Urothelium cell line (cell line): ENCODE measurements at regions not wholly inside any gene's neighbourhood (a gene's known extent, or its start where the extent isn't known, plus 50 kb on each side); places are given as distances from the start of the nearest gene placed in this dataset.
"Not testable (repeated sequence)": the region's sequence is repeated elsewhere in the genome, so short reads cannot be mapped to it uniquely, and the experiment has no call there.

Source experiments
- DNase-seq: peaks from one replicate; pipeline ENCODE4 v3.0.0; 2011; ENCODE audit warnings: low spot score, mixed read lengths
- FAIRE-seq: peaks from 2 replicates; lab custom pipeline; 2011; peaks lifted over from hg19 to GRCh38; lab: Jason Lieb, UNC

DNA sequence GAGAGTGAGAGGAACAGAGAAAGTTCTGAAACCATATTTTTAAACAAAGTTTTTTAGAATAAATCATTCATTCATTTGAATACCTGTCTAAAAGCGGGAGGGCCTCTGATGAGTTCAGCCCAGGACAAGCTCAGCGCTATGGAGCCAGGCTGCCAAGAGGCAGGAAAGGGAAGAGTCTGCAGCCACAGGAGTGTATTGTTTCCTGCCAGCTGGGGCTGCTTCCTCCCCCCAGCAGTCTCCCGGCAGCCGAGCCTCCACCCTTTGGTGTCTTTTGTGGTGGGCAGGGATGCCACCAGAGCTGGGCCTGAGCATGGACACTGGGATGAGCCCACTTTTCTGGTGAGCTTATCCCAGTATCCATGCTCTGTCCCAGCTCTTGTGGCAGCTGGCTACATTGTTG is 199.5 kb upstream of the TPRG1 start:
- no peak for DNase-seq

DNA sequence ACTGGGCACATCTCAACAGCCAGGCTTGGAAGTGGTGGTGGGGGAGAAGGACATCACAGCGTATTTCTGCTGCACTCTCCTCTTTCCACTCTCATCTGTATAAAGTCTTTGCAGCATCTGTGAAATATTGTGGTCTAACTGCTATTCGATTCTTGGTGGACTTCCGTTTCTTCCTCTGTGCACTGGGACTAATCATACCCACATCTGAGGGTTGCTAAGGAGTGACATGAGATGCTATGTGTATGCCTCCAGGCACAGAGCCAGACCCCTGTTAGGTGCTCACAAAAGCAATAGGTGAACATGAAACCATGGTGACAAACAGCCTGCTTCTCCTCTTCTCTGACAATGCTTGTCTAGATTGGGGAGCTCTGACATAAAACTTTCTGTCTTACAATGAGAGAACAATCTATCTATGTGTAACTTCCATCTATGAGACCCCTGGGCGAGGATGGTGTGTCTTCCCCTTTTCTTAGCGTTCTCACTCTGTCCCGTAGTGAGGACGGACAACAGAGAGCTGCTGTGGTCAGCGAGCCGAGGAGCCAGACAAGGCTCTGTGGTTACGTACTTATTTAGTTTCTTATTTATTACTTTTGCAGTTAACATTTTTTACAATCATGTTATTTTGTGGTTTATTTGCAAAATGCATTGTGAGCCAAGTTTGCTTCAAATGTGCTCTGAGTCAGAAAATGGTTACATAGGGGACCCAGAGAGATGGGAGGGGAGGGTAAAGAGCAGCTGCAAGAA is 196.7 kb upstream of the TPRG1 start:
- FAIRE-seq, result no peak
- peak; percentile 35 for DNase-seq

More for the DNA sequence above, 199.5 kb upstream of the TPRG1 start:
- FAIRE-seq, result no peak

DNA sequence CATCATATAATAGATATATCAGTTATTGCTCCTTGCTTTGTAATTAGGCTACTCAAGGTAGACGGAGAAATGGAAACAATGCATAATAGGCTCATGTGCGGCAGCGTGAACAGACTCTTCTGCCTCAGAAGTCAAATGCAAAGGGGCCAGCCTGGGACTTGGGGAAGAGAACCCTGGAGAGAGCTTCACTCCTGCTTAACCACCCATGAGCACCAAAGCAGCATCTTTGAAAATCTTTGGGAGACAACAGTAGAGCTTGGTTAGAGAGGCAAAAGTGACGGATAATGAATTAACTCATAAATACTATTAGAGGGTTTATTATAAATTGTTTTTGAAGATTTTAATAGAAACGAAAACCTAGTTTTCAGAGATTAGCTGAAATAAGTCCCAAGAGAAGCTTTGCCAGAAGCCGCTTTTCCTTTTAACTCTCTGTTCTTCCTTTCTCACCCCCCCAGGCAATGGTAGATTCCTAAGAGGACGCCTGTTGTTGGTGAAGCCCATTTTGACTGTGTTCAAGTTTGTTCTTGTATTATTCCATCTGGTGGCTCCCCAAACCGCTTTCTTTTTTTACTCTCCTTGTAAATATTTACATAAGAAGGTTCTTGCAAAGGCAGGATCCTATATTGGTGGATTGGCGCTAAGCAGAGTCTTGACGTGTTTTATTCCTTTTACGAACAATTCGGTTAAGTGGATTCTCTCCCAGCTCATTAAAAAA is 196.0 kb upstream of the TPRG1 start:
- no peak for DNase-seq
- FAIRE-seq, result no peak

DNA sequence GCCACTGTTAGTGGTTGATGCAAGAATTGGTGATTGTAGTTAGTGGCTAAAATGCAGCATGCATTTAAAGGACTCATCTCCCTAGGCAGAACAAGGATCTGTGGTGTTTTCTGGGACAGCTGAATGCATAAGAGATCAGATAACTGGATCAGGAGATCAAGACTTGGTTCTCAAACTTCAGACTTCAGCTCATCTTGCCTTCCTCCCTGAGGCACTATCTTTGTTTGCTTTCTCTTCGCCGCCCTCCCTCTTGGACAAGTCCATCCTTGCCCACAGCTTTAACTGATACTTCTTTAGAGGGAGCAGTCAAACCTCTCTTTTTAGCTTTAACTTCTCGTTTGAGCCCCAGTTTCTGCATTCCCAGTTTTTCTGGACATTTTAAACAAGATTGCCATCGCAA is 195.4 kb upstream of the TPRG1 start:
- DNase-seq (no peak), FAIRE-seq (no peak)

DNA sequence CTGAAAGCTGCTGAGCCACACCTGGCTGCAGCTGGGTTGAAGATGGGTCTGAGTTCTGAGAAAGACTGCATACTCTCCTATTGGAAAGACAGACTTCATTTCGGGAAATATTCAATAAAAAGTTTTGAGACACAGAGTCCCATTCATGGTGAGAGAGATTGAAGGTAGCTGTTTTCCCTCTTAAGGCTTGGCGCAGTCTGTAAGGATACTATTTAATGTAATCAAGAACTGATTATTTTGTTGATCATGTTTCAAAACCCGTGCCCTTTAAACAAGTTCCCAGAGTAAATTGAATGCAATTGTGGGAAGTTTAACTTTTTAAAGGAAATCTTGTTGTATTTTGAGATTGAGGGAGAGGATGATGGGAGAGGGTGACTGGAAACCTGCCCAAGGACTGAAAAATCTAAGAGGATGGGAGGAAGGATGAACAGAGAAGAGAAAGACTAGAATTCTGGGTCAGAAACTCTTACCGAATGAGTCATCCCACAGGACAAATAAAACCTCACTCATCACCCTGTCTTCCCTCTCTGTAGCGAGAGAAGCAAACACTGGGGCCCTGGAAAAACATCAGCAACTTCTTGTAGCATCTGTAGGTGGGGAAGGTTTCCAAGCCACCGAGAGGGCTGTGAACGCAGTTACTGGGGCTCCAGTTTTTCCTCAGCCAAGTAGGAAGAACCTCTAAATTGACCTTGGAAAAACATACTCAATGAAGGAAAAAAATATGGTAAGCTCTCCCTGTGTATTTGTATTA is 193.2 kb upstream of the TPRG1 start:
- FAIRE-seq (no peak), DNase-seq (peak; percentile 66)

DNA sequence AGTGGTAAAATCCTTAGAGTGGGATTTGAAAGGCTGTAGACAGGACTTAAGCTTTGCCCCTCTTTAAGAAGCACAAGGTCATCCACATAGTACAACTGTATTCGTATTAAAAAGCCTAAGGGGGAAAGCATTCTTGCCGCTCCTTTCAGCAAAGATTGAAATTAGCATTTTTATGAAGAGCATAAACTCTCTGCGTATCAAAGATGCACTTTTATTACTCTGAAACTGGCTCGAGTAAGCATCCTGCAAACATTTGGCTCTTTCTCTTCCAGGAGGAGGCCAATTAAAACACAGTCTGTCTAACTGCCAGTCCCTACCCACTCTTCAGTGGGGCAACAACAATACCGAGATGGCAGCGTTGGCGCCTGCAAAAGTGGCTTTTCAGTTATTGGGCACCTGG is 192.5 kb upstream of the TPRG1 start:
- FAIRE-seq, result no peak
- no peak for DNase-seq

DNA sequence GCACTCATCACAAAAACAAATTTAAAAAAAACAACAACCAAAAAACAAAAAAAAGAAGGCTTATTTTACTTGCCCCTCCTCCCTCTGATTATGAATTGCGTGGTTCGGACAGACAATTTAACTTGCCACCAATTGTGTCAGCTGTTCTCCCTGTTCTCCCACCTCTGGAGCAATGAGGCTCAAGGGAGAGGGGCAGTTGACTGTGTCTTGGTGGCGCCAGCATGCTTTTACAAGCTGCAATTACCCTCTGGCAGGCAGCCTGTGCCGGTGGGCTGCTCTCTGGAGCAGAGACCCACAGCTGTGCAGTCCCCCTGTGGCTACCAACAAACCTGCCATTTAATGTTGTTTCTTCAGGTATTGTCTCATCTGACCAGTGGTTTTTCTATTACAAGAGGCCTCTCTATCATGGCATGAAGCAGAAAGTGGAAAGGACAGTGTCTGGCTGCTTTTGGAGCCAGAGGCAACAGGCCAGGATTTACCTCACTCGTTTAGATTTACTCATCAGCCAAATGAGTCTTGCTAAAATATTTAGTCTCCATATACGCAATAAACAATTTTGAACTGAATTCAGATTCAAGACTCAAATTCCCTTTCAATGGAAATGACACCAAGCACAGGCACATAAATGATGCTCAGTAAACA is 192.0 kb upstream of the TPRG1 start:
- DNase-seq (no peak), FAIRE-seq (no peak)

DNA sequence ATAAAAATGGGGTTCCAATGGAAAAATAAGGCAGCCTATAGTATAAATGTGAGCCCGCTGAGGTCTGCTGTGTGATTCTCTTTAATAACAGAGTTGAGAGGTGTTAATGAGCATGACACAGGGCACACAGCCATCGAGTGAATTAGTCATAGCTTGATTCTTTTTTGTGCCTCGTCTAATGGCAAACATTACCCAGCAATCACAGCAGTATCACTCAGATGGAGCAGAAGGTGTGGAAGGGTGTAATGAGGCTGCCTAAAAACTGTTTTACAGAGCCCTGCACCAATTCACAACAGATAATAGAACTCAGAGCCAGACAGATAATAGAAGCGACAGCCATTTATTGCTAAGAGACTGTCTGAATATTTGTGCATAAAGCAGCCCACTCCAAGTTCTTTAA is 178.6 kb upstream of the TPRG1 start:
- DNase-seq (no peak), FAIRE-seq (no peak)

DNA sequence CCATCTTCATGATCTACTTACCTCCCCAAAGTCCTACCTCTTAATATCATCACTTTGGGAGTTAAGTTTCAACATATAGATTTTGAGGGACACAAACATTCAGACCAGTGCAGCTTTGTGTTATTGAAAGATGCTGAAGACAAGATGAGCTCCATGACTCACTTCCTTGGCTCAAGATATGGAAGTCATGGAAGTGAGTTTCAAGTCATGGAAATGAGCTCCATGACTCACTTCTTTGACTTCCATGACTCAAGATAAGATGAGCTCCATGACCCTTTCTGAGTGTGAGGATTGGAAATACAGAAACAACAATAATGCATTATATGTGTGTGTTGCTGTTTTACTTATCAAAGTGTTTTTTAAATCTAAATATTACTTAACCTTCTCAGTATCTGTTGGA is 170.2 kb upstream of the TPRG1 start:
- DNase-seq (peak; percentile 39), FAIRE-seq (no peak)

DNA sequence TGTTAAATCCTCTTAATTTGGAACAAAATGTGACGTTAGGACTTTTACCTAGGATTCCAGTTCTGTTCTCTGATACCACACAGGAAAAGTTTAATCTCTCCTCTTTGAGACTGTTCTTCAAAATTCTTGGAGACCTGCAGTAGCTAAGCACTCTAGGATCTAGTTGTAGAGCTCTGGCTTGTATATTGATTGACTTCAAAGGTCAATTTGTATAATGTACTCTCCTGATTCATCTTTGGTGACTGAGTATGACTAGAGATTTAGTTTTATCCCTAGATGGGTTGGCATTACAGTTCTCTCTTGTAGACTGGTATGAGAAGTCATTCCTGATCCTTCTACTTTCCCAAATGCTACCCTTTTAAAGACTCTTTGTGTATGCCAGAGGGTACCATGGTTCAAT is 168.4 kb upstream of the TPRG1 start:
- no peak for DNase-seq
- no peak for FAIRE-seq

DNA sequence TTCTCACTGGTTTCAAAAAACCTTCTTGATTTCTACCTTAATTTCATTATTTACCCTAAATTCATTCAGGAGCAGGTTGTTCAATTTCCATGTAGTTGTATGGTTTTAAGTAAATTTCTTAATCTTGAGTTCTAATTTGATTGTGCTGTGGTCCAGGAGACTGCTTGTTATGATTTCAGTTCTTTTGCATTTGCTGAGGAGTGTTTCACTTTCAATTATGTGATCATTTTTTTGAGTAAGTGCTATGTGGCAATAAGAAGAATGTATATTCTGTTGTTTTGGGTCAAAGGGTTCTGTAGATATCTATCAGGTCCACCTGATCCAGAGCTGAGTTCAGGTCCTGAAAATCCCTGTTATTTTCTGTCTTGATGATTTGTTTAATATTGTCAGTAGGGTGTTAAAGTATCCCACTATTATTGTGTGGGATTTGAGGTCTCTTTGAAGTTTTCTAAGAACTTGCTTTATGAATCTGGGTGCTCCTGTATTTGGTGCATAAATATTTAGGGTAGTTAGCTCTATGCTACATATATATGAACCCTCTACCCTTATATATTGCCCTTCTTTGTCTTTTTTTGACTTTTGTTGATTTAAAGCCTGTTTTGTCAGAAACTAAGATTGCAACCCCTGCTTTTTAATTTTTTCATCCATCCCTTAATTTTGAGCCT is 158.4 kb upstream of the TPRG1 start:
- FAIRE-seq, result no peak
- no peak for DNase-seq

DNA sequence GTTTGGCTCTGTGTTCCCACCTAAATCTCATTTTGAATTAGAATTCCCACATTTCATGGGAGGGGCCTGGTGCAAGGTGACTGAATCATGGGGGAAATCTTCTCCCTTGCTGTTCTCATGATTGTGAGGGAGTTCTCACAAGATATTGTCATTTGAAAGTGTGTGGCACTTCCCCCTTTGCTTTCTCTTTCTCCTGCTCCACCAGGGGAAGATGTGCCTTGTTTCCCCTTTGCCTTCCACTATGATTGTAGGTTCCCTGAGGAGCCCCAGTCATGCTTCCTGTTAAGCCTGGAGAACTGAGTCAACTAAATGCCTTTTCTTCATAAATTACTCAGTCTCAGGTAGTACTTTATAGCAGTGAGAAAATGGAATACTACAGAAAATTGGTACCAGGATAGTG is 157.2 kb upstream of the TPRG1 start:
- FAIRE-seq (no peak), DNase-seq (no peak)

DNA sequence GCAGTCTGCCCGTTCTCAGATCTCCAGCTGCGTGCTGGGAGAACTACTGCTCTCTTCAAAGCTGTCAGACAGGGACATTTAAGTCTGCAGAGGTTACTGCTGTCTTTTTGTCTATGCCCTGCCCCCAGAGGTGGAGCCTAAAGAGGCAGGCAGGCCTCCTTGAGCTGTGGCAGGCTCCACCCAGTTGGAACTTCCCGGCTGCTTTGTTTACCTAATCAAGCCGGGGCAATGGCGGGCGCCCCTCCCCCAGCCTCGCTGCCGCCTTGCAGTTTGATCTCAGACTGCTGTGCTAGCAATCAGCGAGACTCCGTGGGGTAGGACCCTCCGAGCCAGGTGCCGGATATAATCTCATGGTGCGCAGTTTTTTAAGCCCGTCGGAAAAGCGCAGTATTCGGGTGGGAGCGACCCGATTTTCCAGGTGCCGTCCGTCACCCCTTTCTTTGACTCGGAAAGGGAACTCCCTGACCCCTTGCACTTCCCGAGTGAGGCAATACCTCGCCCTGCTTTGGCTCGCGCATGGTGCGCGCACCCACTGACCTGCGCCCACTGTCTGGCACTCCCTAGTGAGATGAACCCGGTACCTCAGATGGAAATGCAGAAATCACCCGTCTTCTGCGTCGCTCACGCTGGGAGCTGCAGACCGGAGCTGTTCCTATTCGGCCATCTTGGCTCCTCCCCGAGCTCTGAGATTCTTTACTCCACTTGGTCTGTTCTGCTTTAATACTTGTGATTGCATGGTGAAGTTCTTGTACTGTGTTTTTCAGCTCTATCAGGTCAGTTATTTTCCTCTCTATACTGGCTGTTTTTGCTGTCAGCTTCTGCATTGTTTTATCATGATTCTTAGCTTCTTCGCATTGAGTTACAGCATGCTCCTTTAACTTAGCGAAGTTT is 148.9 kb upstream of the TPRG1 start:
- not testable (repeated sequence) for DNase-seq, FAIRE-seq

DNA sequence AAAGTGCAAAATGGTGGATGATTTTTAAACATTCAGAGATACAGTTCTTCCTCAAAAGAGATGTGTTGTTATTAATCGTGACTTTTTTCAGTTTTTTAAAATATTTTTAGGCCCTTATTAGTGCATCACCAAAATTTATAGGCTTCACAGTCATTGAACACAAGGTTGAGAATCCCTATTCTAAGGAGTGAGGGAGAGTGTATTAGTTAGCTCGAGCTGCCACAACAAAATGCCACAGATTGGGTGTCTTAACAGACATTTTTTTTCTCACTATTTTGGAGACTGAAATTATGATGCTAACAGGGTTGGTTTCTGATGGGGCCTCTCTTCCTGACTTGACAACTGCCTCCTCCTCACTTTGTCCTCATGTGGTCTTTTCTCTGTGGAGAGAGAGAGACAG is 145.9 kb upstream of the TPRG1 start:
- FAIRE-seq (no peak), DNase-seq (no peak)

DNA sequence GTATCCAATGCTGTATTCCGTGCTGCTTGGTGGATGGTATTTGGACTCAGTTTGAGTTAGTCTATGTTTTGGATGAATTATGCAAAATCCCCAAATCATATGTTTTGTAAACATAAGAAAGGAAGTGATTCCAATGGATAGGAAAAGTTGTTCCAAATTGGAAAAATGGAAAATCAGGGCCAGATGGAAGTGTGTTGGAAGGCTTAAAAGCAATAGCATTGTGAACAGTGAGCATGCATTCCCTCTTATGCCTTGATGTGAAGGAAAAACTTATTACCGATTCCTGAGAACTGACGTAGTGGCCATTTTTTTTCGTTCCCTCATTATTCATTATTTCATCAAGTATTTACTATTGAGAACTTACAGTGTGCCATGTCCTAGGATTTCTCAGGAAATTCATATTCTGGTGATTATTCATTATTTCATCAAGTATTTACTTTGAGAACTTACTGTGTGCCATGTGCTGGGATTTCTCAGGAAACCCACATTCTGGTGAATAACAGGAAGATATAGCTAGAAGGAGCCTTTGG is 144.1 kb upstream of the TPRG1 start:
- DNase-seq (no peak), FAIRE-seq (no peak)

DNA sequence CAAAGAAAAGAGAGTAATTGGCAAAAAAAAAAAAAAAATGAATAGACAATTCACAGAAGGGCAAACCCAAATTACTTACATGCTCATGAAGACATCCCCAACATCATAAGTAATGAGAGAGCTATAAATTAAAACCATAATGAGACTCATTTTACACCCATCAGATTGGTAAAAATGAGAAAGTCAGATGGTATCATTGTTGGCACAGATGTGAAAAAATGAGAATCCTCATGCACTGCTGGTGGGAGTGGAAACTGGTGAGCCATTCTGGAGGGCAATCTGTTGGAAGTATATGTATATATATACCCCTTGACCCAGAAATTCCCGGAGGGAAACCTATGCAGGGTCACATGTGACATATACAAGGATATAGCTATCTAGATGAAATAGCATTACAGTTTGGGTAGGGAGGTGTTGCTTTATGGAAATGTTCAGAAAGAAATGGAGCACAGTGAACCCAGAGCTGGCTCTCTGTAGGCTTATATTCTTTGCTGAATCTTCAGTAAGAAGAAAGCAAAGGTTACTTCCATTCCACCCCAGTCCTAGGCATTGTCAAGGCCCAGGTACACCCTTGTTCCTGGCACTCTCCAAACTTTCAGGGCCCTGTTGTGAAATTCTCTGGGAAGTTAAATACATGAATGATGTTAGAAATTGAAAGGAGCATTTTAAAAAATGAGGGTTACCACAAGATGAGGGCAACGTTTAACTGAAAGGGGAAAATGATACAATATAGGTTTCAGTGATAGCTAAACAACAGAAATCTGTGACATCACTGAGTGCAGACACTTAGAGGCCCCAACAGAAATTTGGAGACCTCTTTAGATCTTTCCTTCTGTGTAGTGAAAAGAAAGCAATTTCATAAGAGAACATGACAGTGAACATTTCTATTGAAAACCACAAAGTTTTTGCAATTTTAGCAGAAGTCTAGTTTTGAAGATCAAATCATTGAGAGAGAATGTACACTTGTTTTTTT is 132.7 kb upstream of the TPRG1 start:
- DNase-seq, result no peak

DNA sequence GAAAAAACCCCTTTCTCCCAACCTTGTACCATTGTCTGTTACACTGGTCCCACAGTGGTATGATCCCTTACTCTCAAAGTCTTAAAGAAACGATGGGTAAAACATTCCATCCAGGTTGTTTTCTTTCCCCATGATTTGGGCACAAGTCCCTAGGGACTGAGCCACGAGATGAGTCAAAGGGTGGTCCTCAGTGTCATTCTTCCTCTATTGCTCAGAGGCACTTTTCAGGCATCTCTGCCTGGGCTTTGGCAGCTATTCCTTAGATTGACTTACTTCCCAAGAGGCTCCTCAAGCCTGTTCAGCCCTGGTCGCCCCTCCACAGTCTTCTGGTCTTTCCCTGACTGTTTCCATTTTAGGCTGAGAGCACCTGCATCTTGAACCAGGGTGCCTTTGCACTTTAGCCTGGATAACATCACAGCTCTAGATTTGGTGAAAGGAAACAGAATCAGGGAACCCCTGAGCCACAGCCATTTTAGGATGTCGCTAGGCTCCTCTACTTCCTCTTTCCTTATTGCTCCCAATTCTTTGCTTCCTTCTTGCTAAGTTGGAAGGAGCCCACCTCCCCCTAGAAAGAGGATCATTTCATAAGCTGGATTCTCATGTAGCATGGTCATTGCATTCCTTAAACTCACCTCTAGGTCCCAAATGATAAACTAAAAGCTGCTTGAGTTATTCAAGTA is 131.0 kb upstream of the TPRG1 start:
- DNase-seq, result no peak
- no peak for FAIRE-seq

More for the DNA sequence above, 132.7 kb upstream of the TPRG1 start:
- FAIRE-seq, result no peak
